Lower lobe of right lung (tissue), 2 donors: ENCODE measurements at regions not wholly inside any gene's neighbourhood (a gene's known extent, or its start where the extent isn't known, plus 50 kb on each side); places are given as distances from the start of the nearest gene placed in this dataset.

Source experiments
- ATAC-seq, 2 donors: fragments of 200-7000 bp; cut with Tn5 transposase; one replicate each; pipeline ENCODE4 v1.9.1; 2020 to 2022; ENCODE audit warnings: mild to moderate bottlenecking in 2 of 2, moderate library complexity in 2 of 2
- DNase-seq: peaks from one replicate; pipeline ENCODE4 v3.0.0-alpha.2; 2020
- H3K27ac ChIP-seq: fragments of 200-600 bp; one replicate; pipeline ENCODE4 v1.8.0; 2022
- H3K27me3 ChIP-seq: fragments of 200-600 bp; one replicate; pipeline ENCODE4 v1.8.0; 2022; ENCODE audit warnings: low read depth
- H3K36me3 ChIP-seq: fragments of 200-600 bp; one replicate; pipeline ENCODE4 v1.8.0; 2022; ENCODE audit warnings: mild to moderate bottlenecking
- H3K4me1 ChIP-seq: fragments of 200-600 bp; one replicate; pipeline ENCODE4 v1.8.0; 2022
- H3K4me3 ChIP-seq: fragments of 200-600 bp; one replicate; pipeline ENCODE4 v1.8.0; 2022; ENCODE audit warnings: mild to moderate bottlenecking
- H3K9me3 ChIP-seq: fragments of 200-600 bp; one replicate; pipeline ENCODE4 v1.8.0; 2022
- CTCF ChIP-seq: fragments of 200-600 bp; IDR thresholded peaks from one replicate; pipeline ENCODE4 v1.8.0; 2022; ENCODE audit warnings: antibody characterized with exemption, mild to moderate bottlenecking
- intact Hi-C: fragments of 100-400 bp; cut with DNase I; formaldehyde crosslinking; loops from one replicate; pipeline ENCODE4 v1.11.0; 2022
- donor health status: DM: no; HTN: yes; CAD: no; lungs with severe emphysema.

- DNase-seq (no peak), ATAC-seq (no peak)
- no peaks in the 10 kb centered on the region for H3K9me3 ChIP-seq
- H3K4me1 ChIP-seq = peaks cover 13% of the 10 kb centered on the region
- intact Hi-C loops = no loop called here
- TF ChIP-seq CTCF = no peak
- no peak overlapping the region for H3K4me3 ChIP-seq
- H3K36me3 ChIP-seq = no peaks in the 10 kb centered on the region
- no peak overlapping the region for H3K27ac ChIP-seq
- no peaks in the 10 kb centered on the region for H3K27me3 ChIP-seq
Measured at GRCh38 chr6:156725712-156726111, 51.5 kb upstream of the ARID1B start.

- DNase-seq = peak; percentile 65
- Histone ChIP-seq H3K27ac (peak overlapping the region; percentile 88), H3K4me3 (peak overlapping the region; percentile 50), H3K9me3 (no peaks in the 10 kb centered on the region), H3K36me3 (no peaks in the 10 kb centered on the region), H3K27me3 (no peaks in the 10 kb centered on the region), H3K4me1 (peaks cover 28% of the 10 kb centered on the region)
- no peak for TF ChIP-seq CTCF
- intact Hi-C loops = no loop called here
- ATAC-seq = peak; percentile 63 to 67
Measured at GRCh38 chr6:156720691-156721685, 56.2 kb upstream of the ARID1B start.

- H3K27me3 ChIP-seq = no peaks in the 10 kb centered on the region
- peak; percentile 97 for DNase-seq
- TF ChIP-seq CTCF = no peak
- intact Hi-C loops = no loop called here
- H3K27ac ChIP-seq = peak overlapping the region; percentile 88
- H3K4me3 ChIP-seq = peak overlapping the region; percentile 50
- no peaks in the 10 kb centered on the region for H3K36me3 ChIP-seq
- peaks cover 28% of the 10 kb centered on the region for H3K4me1 ChIP-seq
- peak; percentile 98 for ATAC-seq
- no peaks in the 10 kb centered on the region for H3K9me3 ChIP-seq
Measured at GRCh38 chr6:156719720-156720563, 57.2 kb upstream of the ARID1B start.

GRCh38 chr6:156719395-156719719 lies 57.8 kb upstream of the ARID1B start:
- Histone ChIP-seq H3K27ac (peak overlapping the region; percentile 88), H3K4me3 (peak overlapping the region; percentile 50), H3K9me3 (no peaks in the 10 kb centered on the region), H3K4me1 (peaks cover 28% of the 10 kb centered on the region), H3K27me3 (no peaks in the 10 kb centered on the region), H3K36me3 (no peaks in the 10 kb centered on the region)
- no peak for TF ChIP-seq CTCF
- intact Hi-C loops = no loop called here
- ATAC-seq (no peak), DNase-seq (no peak)

GRCh38 chr6:156718647-156719394 lies 58.4 kb upstream of the ARID1B start:
- DNase-seq (no peak), ATAC-seq (no peak)
- no peaks in the 10 kb centered on the region for H3K36me3 ChIP-seq
- H3K27ac ChIP-seq = peak overlapping the region; percentile 88
- intact Hi-C loops = no loop called here
- no peak overlapping the region for H3K4me3 ChIP-seq
- no peaks in the 10 kb centered on the region for H3K9me3 ChIP-seq
- TF ChIP-seq CTCF = no peak
- peaks cover 28% of the 10 kb centered on the region for H3K4me1 ChIP-seq
- H3K27me3 ChIP-seq = no peaks in the 10 kb centered on the region
